ENCODE measurements at regions not wholly inside any gene's neighbourhood (a gene's known extent, or its start where the extent isn't known, plus 50 kb on each side); places are given as distances from the start of the nearest gene placed in this dataset.

GRCh38 chr7:20033621-20034400 lies 183.4 kb downstream of the MACC1 start:
- Histone ChIP-seq H3K9ac (replicated peaks in 1 of 4; ENCODE audit: extremely low read depth in 1 of 4, low read depth in 3 of 4, low read length in 3 of 4) (no peak overlapping the region), H3K23me2 (ENCODE audit: low read depth, low read length) (no peaks in the 10 kb centered on the region), H3K9me3 (ENCODE audit: insufficient read depth in 2 of 2, low read depth in 1 of 2, low read length in 1 of 2) (no peaks in the 10 kb centered on the region), H2BK15ac (ENCODE audit: low read length) (no peak overlapping the region), H2BK12ac (ENCODE audit: low read depth, low read length) (no peak overlapping the region), H2BK5ac (ENCODE audit: low read depth, low read length) (no peak overlapping the region), H2BK120ac (replicated peaks; ENCODE audit: low read depth, low read length) (no peak overlapping the region), H3K56ac (replicated peaks; ENCODE audit: insufficient read length, low read depth, low read length) (no peak overlapping the region), H3K4me2 (ENCODE audit: insufficient read depth in 1 of 2, low read depth in 2 of 2, low read length in 2 of 2) (no peak overlapping the region), H3K4ac (replicated peaks; ENCODE audit: insufficient read length, low read depth, low read length) (no peak overlapping the region), H3K27me3 (replicated peaks in 1 of 4; ENCODE audit: control insufficient read depth in 3 of 4, extremely low read depth in 1 of 4, insufficient read depth in 3 of 4, low read length in 3 of 4) (no peaks in the 10 kb centered on the region), H3K79me1 (ENCODE audit: low read depth, low read length) (no peaks in the 10 kb centered on the region; the same call in 1 of the 2 replicates), H3K18ac (ENCODE audit: extremely low read depth, low read length) (no peak overlapping the region), H3K27ac (ENCODE audit: low read depth, low read length) (no peak overlapping the region), H2AFZ (ENCODE audit: low read length) (no peak overlapping the region), H3K36me3 (ENCODE audit: control insufficient read depth in 2 of 4, insufficient read depth in 4 of 4, low read length in 3 of 4) (peaks cover 0 to 7% (median 0%) of the 10 kb centered on the region in 4 experiments; a peak in 1 of 8 replicates), H3K14ac (ENCODE audit: insufficient read length) (no peak overlapping the region), H3K4me1 (replicated peaks in 1 of 4; ENCODE audit: control insufficient read depth in 3 of 4, insufficient read depth in 4 of 4, low read length in 3 of 4) (peaks cover 0 to 11% (median 2%) of the 10 kb centered on the region in 4 experiments; a peak in 4 of 7 replicates), H4K8ac (ENCODE audit: extremely low read depth, insufficient read depth, low read length) (no peak overlapping the region), H2BK20ac (ENCODE audit: low read length) (no peak overlapping the region), H3K4me3 (ENCODE audit: extremely low read depth in 1 of 4, insufficient read depth in 2 of 4, low read depth in 3 of 4, low read length in 4 of 4) (no peak overlapping the region), H2AK5ac (ENCODE audit: low read depth, low read length) (no peak overlapping the region), H3K23ac (ENCODE audit: insufficient read length) (no peak overlapping the region), H3K79me2 (ENCODE audit: control insufficient read depth in 1 of 2, insufficient read depth in 2 of 2, low read length in 2 of 2) (peaks cover 0 to 12% of the 10 kb centered on the region in 2 experiments; a peak in 1 of 4 replicates), H4K5ac (ENCODE audit: insufficient read length, low read depth, low read length) (no peak overlapping the region), H4K91ac (replicated peaks; ENCODE audit: insufficient read length, low read length) (no peak overlapping the region), H4K20me1 (replicated peaks in 1 of 2; ENCODE audit: control insufficient read depth in 1 of 2, insufficient read depth in 2 of 2, low read length in 2 of 2) (no peaks in the 10 kb centered on the region)
- DNase-seq (ENCODE audit: low read depth in 1 of 2, low spot score in 2 of 2) (no peak), FAIRE-seq (no peak)
- ChIA-PET POLR2A (ENCODE audit: partially characterized antibody) (no interaction called here), CTCF (ENCODE audit: partially characterized antibody) (no interaction called here)
- 86% methylated on average over 4 of the region's 4 CpGs; no CpG with 5 or more reads in 1 of the 2 experiments for WGBS, 2 experiments (ENCODE audit: extremely low coverage in 1 of 2, insufficient coverage in 1 of 2, insufficient read length in 1 of 2, insufficient replicate concordance in 2 of 2, low coverage in 1 of 2, low lambda C conversion rate in 2 of 2, missing lambda C conversion rate in 1 of 2)
- TF ChIP-seq ZNF274 (IDR thresholded peaks at IDR 0.05; ENCODE audit: borderline replicate concordance, extremely low read depth, low read length) (no peak), USF2 (IDR thresholded peaks at IDR 0.05; ENCODE audit: low read length) (no peak), RXRA (IDR thresholded peaks at IDR 0.05; ENCODE audit: insufficient read depth, low read depth, low read length) (no peak), CHD2 (IDR thresholded peaks at IDR 0.05; ENCODE audit: low read length) (no peak), ATF2 (IDR thresholded peaks at IDR 0.05; ENCODE audit: low read length) (no peak), HDAC2 (IDR thresholded peaks at IDR 0.05; ENCODE audit: borderline replicate concordance in 1 of 2, low read depth in 2 of 2, low read length in 2 of 2) (no peak), EP300 (IDR thresholded peaks at IDR 0.05; ENCODE audit: borderline replicate concordance in 1 of 2, low read depth in 2 of 2, low read length in 2 of 2) (no peak), RAD21 (IDR thresholded peaks at IDR 0.05 in 1 of 2, conservative IDR thresholded peaks at IDR 0.05 in 1 of 2; ENCODE audit: low read depth in 2 of 2, low read length in 2 of 2) (no peak)

All from H1 (cell line).